ENCODE measurements at regions not wholly inside any gene's neighbourhood (a gene's known extent, or its start where the extent isn't known, plus 50 kb on each side); places are given as distances from the start of the nearest gene placed in this dataset.

DNA sequence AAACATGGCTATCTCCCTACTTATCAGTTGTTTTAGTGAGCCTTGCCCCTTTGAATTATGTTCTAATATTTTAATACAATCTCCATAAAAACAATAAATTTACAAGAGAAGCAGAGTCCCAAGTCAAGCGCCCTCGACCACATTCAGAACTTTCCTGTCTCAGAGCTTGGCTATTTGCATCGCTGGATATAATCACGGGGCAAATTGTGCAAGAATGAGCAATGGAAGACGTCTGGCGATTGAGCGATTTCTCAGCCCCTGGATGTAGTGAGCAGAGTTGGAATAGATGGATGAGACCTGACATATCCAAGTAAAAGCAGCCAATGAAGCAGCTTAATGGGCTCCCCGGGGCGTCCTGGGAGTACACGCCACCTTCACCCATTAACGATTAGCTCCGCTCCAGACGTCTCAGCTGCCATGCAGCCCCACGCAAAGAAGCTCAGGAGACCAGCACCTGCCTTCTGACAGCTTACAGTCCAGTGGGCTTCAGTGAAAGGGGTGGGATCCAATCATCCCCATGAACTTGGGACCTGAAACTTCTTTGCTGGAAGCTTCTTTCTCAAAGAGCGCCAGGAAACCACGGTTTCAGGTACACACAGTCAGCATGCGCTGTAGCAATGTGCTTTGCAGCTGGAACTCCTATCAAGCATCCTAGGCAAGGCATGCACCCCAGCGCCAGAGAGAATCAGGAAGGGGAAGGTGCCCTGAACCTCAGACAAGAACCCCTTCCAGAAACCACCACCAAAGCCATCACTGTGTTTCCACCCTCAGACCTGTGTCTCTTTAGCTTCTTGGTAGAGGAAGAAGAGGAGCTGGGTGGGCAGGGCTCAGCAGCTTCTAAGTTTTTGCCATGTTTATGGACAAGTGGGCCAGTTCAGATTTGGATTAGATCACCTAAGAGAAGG is 92.0 kb upstream of the IRX4 start:
- no peak for TF ChIP-seq POLR2A (IDR thresholded peaks at IDR 0.05)
- TF ChIP-seq POLR2AphosphoS5 (IDR thresholded peaks at IDR 0.05): no peak
